Activated naive CD4-positive, alpha-beta T cell treated with anti-CD3 and anti-CD28 coated beads, Interleukin-2, amount 50 U/mL, for 72 hours (primary cell): ENCODE measurements at regions not wholly inside any gene's neighbourhood (a gene's known extent, or its start where the extent isn't known, plus 50 kb on each side); places are given as distances from the start of the nearest gene placed in this dataset.
A peak's percentile ranks its signal among the peaks of the same experiment; 100 is the strongest.

Source experiments
- ATAC-seq, 2 donors: fragments of 150-1000 bp; cut with Tn5 transposase; 2 replicates each; pipeline ENCODE4 v1.10.0; 2021; ENCODE audit warnings: mild to moderate bottlenecking in 2 of 2, moderate library complexity in 2 of 2
- DNase-seq, 2 donors: peaks; one replicate each; pipeline ENCODE4 v3.0.0; 2021 to 2022; ENCODE audit warnings: low spot score in 2 of 2
- H3K27ac Mint-ChIP-seq, 2 donors: one replicate each; pipeline ENCODE4 v1.8.0; 2022; ENCODE audit warnings: mild to moderate bottlenecking in 2 of 2, mixed read lengths in 2 of 2
- H3K36me3 Mint-ChIP-seq, 2 donors: one replicate each; pipeline ENCODE4 v1.8.0; 2022; ENCODE audit warnings: mixed read lengths in 2 of 2
- H3K9me3 Mint-ChIP-seq, 2 donors: one replicate each; pipeline ENCODE4 v1.8.0; 2022; ENCODE audit warnings: mixed read lengths in 2 of 2

DNA sequence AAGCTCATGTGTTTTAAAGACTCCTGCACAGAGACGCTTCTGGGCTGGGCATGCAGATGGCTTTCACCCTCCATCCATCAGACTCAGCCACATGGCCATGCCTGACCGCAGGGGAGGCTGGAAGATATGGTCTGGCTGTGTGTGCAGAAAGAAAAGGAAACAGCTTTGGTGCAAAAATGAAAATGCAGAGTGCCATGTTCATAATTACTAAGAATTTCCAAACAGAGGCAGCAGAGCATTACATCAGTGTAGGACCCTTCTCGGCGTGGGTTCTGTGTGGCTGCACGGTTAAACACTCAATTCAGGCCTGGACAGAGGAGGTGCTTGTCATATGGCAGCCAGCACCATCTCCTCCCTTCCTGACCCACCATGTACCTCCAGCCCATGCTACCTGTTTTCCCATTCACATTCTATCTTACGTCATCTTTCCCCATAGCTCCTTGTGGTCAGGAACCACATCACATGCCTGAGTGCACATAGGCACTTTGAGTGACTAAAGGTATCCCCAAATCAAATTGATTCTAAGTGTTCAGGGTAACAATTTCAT is 200.3 kb upstream of the ID2 start:
- ATAC-seq (peak; percentile 82 to 87), DNase-seq (peak; percentile 33 to 65)
- Mint-ChIP-seq H3K36me3 (peaks cover 3 to 12% of the 10 kb centered on the region in 2 donors), H3K9me3 (peaks cover 0 to 5% of the 10 kb centered on the region in 2 donors), H3K27ac (peak overlapping the region; percentile 12 to 25)

DNA sequence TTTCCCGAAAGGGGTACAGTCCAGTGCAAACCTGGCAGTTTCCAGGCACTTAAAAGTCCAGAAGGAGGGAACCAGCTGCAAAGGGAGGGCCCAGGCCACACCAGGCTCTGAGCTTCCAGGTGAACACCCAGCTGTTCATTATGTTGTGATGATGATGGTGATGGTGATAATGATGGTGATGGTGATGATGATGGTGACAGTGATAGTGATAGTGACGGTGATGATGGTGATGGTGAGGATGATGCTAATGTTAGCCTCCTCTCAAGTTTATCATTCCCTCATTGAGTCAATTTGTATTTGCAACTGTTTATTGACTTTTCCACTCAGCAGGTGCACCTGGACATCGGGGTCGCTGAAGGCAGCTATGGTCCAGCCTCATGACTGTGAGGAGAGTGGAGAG is 199.4 kb upstream of the ID2 start:
- DNase-seq = no peak

GRCh38 chr2:8484502-8485283 is 197.2 kb upstream of the ID2 start:
- no peak overlapping the region for H3K27ac Mint-ChIP-seq
- ATAC-seq (no peak), DNase-seq (no peak)
- H3K9me3 Mint-ChIP-seq = peaks cover 0 to 5% of the 10 kb centered on the region in 2 donors
- peaks cover 9 to 12% of the 10 kb centered on the region in 2 donors for H3K36me3 Mint-ChIP-seq

More for the DNA sequence above, 199.4 kb upstream of the ID2 start:
- peaks cover 4 to 12% of the 10 kb centered on the region in 2 donors for H3K36me3 Mint-ChIP-seq
- H3K27ac Mint-ChIP-seq = peak overlapping the region in 1 of 2 donors; percentile 12
- no peak for ATAC-seq
- peaks cover 0 to 5% of the 10 kb centered on the region in 2 donors for H3K9me3 Mint-ChIP-seq

- H3K9me3 Mint-ChIP-seq = peaks cover 0 to 5% of the 10 kb centered on the region in 2 donors
- H3K36me3 Mint-ChIP-seq = peaks cover 9 to 12% of the 10 kb centered on the region in 2 donors
- no peak for DNase-seq
- H3K27ac Mint-ChIP-seq = no peak overlapping the region
- no peak for ATAC-seq
Observed at GRCh38 chr2:8485736-8486135, 196.1 kb upstream of the ID2 start.

DNA sequence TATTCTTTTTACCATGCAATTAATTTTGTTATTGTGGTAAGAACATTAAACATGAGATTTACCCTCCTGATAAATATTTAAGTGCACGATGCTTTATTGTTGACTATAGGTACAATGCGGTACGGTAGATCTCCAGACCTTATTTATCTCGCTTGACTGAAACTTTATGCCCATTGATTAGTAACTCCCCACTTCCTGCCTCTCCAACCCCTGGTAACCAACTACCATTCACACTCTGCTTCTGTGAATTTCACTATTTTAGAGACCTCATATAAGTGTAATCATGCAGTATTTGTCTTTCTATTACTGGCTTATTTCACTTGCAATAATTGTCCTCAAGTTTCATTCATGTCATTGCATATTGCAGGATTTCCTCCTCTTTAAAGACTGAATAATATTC is 195.7 kb upstream of the ID2 start:
- no peak for ATAC-seq
- H3K27ac Mint-ChIP-seq = peak overlapping the region in 1 of 2 donors; percentile 87
- no peak for DNase-seq
- peaks cover 9 to 12% of the 10 kb centered on the region in 2 donors for H3K36me3 Mint-ChIP-seq
- H3K9me3 Mint-ChIP-seq = peaks cover 0 to 5% of the 10 kb centered on the region in 2 donors

DNA sequence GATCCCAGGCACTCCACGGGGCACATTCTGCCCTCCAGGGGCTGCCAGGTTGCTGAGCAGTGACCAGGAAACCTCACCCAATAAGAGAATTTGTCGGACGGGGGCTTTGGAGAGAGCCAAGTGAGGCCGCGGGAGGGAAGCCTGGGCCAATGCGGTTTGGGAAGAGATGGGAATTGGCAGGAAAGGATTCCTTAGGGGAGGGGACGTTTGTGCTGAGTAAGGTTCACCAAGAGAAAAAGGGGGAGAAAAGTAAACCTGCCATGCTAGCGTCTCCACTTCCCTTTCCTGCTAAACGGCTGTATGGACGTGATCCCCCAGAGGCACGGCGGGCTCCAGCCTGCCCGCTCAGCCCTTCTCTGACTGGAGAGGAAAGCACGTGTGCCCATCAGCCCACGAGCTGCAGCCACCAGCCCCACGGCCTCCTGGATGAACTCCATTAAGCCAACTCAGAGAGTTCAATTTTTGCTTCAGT is 194.4 kb upstream of the ID2 start:
- peaks cover 9% of the 10 kb centered on the region in 2 donors for H3K36me3 Mint-ChIP-seq
- ATAC-seq (no peak), DNase-seq (no peak)
- peak overlapping the region; percentile 72 to 87 for H3K27ac Mint-ChIP-seq
- peaks cover 0 to 5% of the 10 kb centered on the region in 2 donors for H3K9me3 Mint-ChIP-seq

GRCh38 chr2:8488001-8488738 is 193.7 kb upstream of the ID2 start:
- peak overlapping the region; percentile 72 to 87 for H3K27ac Mint-ChIP-seq
- ATAC-seq (peak; percentile 95 to 96), DNase-seq (peak; percentile 38 to 70)
- peaks cover 2 to 9% of the 10 kb centered on the region in 2 donors for H3K36me3 Mint-ChIP-seq
- H3K9me3 Mint-ChIP-seq = peaks cover 0 to 3% of the 10 kb centered on the region in 2 donors

- no peaks in the 10 kb centered on the region for H3K9me3 Mint-ChIP-seq
- no peak for DNase-seq
- ATAC-seq = no peak
- peak overlapping the region in 1 of 2 donors; percentile 87 for H3K27ac Mint-ChIP-seq
- peaks cover 0 to 9% of the 10 kb centered on the region in 2 donors for H3K36me3 Mint-ChIP-seq
Observed at GRCh38 chr2:8489221-8489620, 192.6 kb upstream of the ID2 start.

GRCh38 chr2:8489751-8490150 is 192.1 kb upstream of the ID2 start:
- DNase-seq (no peak), ATAC-seq (no peak)
- no peaks in the 10 kb centered on the region for H3K9me3 Mint-ChIP-seq
- H3K36me3 Mint-ChIP-seq = peaks cover 0 to 9% of the 10 kb centered on the region in 2 donors
- H3K27ac Mint-ChIP-seq = no peak overlapping the region

DNA sequence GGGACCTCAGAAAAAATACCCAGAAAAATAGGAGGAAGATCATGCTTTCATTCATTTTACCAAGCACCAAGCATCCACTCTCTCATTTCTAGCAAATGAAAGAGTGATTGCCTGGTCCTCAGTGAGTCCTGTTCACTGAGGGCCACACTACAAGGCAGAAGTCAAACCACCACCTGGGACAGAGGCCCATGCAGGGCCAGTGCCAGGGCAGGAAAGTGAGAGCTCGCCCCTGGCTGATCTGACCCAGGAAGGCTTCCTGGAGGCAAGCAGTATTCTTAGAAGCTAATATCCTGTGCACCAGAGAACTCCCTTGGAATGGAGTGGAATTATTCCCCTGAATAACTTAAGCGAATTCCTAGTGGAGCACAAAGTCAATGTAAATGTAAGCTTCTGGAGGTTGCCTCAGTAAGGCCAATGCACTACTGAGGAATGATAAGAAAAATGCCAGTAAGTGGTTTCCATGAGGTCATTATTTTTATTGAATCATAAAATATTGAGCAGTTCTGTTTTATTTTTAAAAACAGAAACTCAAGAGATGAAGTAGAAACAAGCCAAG is 191.6 kb upstream of the ID2 start:
- Mint-ChIP-seq H3K36me3 (peaks cover 0 to 9% of the 10 kb centered on the region in 2 donors), H3K9me3 (no peaks in the 10 kb centered on the region), H3K27ac (no peak overlapping the region)
- no peak for ATAC-seq
- DNase-seq = no peak

DNA sequence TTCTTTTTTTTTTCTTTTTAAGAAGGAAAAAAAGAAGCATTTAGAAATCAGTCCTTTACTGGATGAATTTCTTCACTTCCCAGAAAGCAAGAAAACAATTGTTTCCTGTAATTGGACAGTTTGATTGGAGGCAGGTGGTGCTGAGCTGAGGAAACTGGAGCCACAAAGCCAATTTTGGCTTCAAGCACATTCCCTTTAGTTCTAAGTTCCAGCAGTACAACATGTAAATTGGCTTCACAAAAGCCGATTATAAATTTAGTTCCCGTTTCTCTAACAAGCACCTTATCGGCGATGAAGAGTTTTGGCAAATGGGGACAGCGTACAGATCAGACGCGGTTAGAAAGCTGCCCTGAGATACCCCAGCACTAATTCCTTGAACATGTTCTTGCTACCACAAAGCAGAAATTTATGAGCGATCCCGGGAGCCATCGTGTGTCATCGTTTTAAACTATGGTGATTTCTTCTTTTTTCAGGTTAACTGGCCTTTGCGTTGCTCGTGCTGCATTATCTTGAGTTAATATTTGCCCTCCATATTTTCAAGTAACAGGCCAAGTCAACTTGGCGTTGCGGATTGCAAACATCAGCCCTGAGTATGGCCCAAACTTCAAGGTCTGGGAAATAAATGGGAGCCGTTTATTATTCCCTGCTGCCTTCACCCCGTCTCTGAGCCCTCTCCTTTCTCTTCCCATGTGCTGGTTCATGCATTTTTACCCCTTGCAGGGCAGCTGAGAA is 190.4 kb upstream of the ID2 start:
- DNase-seq = no peak
- Mint-ChIP-seq H3K27ac (no peak overlapping the region), H3K36me3 (peaks cover 0 to 7% of the 10 kb centered on the region in 2 donors), H3K9me3 (no peaks in the 10 kb centered on the region)
- ATAC-seq = no peak

DNA sequence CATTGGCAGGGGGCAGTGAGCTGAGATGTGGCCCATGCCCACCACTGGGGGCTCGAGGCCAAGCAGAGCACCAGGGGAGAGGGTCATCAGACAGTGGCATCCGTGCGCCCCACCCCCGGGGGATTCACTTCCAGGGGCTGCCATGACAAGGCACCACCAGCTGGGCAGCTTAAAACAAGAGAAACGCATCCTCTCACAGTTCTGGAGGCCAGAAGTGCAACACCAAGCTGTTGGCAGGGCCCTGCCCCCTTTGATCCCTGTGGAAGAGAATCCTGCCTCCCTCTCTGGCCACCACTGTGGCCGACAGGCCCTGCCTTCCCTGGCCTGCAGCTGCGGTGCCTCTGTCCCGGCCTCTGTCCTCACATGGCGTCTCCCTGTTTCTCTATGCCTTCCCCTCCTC is 187.7 kb upstream of the ID2 start:
- ATAC-seq (no peak), DNase-seq (no peak)
- Mint-ChIP-seq H3K27ac (peak overlapping the region in 1 of 2 donors; percentile 9), H3K9me3 (no peaks in the 10 kb centered on the region), H3K36me3 (no peaks in the 10 kb centered on the region)

DNA sequence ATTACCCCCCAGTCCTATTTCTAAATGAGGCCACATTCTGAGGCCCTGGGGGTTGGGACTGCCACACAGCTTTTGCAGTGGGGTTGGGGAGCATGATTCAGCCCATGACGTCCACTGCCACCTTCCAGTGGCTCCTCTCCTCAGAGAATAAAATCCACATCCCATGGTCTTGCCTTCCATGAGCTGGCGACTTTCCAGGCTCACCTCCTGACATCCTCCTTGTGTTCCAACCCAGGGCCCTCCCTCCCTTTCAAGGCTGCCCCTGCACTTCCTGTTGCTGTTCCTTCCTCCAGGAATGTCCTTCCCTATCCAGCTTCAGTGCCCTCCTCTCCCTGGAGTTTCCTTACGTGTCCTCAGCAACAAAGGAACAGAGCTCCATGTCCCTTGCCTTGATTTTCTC is 187.3 kb upstream of the ID2 start:
- DNase-seq (no peak), ATAC-seq (no peak)
- H3K36me3 Mint-ChIP-seq = no peaks in the 10 kb centered on the region
- peak overlapping the region in 1 of 2 donors; percentile 9 for H3K27ac Mint-ChIP-seq
- no peaks in the 10 kb centered on the region for H3K9me3 Mint-ChIP-seq

- Mint-ChIP-seq H3K27ac (no peak overlapping the region), H3K36me3 (no peaks in the 10 kb centered on the region), H3K9me3 (no peaks in the 10 kb centered on the region)
- ATAC-seq (no peak), DNase-seq (peak in 1 of 2 donors; percentile 30)
Observed at GRCh38 chr2:8495189-8495989, 186.5 kb upstream of the ID2 start.

DNA sequence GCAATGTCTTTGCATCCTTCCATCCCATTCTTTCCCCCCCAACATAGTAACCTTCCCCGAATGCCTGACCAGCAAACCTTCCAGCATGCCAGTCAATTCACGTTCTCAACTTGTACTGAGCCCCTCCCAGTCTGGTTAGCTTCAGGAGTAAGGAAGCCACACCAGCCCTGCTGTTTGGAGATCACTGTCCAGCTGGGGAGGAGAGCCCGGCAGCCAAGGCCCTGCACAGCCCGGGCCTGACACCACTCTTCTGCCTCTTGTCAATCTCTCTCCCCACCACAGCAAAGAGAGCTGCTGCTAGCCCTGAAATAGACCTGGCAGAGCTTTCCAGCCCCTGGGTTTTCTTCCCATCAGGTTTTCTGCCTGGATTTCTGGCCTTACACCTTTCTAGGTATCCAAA is 185.8 kb upstream of the ID2 start:
- ATAC-seq (no peak), DNase-seq (no peak)
- Mint-ChIP-seq H3K27ac (no peak overlapping the region), H3K9me3 (no peaks in the 10 kb centered on the region), H3K36me3 (no peaks in the 10 kb centered on the region)

DNA sequence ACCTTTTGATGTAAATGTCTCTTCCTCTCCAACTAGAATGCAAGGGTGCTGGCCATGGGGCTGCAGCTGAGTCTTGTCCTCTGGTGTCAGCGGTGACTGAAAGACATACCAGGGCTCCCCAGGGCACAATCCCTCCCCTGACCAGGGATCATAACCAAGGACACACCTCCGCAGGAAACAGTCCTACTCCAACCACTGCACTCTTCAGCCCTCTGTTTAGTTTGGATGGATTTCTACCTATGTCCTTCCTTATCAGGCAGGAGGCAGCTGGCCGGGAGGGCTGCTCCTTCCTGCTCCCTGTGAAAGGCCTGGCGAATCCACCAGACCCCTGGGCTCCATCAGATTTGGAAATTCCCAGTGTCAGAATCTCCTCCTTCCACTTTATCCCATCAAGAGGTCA is 185.2 kb upstream of the ID2 start:
- no peak overlapping the region for H3K27ac Mint-ChIP-seq
- no peak for DNase-seq
- no peaks in the 10 kb centered on the region for H3K9me3 Mint-ChIP-seq
- no peak for ATAC-seq
- H3K36me3 Mint-ChIP-seq = no peaks in the 10 kb centered on the region
